Stimulated activated CD4-positive, alpha-beta T cell treated with anti-CD3 and anti-CD28 coated beads, Interleukin-1b, Interleukin-23, amount 100 ng/mL, for 4 hours (primary cell): ENCODE measurements at regions not wholly inside any gene's neighbourhood (a gene's known extent, or its start where the extent isn't known, plus 50 kb on each side); places are given as distances from the start of the nearest gene placed in this dataset.

Experiments
- DNase-seq, 2 donors: peaks; one replicate each; pipeline ENCODE4 v3.0.0-alpha.2; 2020; ENCODE audit warnings: low read depth in 2 of 2

DNA sequence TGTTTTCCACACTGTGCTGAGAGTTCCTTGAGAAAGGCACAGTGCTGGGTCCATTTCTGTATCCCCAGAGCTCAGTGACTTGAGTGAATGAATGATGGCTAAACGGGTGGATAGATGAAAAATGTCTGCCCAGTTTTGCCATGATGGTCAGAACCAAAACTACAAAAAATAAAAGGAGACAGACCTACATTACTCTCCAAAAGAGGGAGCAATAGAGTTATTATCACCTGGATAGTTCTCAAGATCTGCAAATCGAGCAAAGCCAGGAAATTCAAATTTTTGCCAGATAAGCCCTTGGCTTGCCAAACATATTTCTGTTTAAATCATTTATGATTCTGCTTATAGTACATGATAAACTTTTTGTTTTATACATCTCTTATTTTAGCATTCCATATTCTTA is 214.2 kb upstream of the ZNF462 start:
- DNase-seq: no peak

DNA sequence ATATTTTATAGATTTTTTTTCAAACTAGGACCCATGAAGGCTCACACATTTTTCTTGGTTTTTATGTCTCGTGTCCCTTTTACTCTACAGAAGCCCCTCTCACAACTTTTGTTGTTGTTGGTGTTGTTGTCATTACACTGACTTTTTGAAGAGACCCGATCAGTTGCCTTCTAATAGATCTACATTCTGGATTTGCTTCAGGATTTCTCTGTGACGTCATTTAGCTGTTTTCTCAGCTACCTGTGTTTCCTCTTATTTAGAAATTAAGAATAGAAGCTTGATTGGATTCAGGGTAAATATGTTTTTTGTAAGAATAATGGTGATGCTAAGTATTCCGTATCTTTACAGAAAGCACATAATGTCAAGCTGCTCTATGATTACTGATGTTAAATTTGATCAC is 213.3 kb upstream of the ZNF462 start:
- DNase-seq: no peak

DNA sequence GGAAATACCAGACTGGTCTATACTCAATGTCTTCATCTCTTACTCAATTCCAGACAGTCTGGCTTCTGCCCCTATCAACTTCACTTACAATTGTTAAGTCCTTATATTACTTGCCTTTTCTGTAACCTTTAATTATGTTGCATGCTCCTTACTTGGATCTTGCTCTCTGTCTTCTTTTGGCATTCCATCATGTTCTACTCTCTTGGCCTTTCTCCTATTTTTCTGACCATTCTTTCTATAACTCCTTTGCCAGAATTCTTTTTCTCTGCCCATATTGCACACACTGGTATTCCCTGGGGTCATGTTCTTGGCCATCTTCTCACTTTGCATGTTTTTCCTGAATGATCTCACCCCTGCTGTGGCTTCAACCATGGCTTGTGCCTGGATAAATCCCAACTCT is 209.8 kb upstream of the ZNF462 start:
- no peak for DNase-seq

DNA sequence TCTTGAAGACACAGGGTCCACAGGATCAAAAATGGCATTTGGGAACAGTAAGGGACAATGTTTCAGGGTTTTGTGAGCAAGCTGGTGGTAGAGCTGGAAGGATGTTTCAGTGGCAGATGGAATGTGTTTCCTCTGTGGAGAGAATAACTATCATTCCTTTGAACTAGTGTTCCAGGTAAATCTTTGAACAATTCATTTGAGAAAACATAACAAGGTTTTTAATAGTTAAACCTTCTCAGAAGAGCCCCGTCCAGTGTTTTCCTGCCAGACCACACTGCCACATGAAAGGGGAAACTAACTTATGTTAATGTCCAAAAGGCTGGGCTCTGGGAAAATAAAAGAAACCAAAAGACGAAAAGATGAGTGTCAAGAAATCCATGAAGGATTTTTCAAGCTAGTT is 207.0 kb upstream of the ZNF462 start:
- no peak for DNase-seq

DNA sequence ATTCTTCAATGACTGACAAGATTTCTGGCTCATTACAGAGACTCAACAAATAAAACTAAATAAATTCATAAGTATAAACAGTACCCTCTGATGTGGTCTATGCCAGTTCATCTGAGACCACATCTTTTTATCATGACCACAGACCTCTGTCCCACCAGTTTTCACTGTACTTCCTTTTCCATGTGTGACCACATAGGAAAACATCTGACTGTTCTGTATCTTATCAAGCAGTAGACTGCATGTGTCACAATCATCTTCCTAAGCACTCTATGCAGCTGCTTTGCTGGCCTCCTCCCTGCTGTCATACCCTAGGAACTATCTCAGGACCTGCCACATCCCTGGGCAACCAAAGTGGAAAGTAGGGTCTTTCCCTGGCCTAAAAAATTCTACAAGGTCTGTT is 205.0 kb upstream of the ZNF462 start:
- DNase-seq: no peak

DNA sequence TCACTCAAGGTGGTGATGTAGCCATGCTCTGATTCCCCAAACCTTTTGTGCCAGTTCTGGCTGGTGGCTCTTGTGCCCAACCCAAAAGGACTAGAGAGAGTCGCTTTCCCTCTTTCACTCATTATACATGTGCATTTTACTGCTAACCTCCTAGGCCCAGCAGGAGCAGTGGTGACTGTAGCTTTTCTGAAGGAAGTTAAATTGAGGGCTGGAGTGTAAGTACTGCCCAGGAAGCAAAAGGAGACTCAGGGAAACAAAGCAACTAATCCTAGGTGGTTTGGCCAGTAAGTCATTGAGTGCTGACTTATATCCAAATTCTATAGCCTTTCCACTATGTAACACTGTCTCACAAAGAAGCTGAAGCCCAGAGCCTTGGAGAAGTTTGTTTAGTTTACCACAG is 194.4 kb upstream of the ZNF462 start:
- no peak for DNase-seq

DNA sequence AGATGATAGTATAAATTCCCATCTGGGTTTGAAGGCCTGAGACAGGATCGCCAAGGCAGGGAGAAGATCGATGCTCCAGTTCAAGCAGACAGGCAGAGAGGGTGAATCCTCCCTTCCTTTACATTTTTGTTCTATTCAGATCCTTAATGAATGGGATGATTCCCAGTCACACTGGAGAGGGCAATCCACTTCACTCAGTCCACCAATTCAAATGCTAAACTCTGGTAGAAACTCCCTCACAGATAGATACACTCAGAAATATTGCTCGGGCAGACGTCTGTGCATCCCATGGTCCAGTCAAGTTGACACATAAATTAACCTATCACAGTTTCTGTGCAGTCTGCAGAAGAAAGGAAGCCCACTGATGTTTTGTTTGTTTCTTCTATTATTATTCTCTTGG is 193.1 kb upstream of the ZNF462 start:
- DNase-seq: no peak

DNA sequence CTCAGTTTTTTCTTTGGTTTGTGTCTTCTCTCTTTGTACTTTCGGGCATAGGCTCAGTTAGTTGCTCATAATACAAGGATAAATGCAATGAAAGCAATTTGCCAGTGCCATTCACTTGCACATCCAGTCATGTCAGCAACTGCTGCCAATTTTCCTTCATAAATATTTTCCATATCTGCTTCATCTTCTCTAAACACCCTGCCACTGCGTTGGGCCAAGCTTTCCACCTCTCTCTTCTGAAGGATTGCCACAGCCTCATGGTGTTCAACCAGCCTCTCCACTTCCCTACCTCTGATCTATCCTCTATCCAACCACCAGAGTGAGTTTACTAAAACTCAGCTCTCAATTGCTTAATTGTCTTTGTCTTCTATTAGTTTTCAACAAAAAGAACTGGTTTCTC is 192.5 kb upstream of the ZNF462 start:
- no peak for DNase-seq

DNA sequence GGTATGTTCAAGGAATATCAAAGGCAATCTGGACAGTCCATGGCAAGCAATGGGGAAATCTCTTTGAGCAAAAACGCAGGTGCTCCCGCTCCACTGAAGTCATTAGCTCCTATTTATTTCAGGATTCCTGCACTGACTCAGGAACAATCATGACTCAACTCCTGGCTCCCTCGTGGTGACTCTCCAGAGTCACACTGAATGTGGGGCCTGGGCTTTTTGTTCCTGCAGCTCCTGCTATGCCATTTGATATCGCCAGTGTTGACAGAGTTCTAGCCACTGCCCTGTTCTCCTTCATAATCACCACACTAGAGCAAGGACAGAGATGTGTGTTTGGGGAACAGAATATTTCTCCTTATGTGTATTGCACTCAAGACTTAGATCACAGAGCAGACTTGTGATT is 187.2 kb upstream of the ZNF462 start:
- DNase-seq: no peak

DNA sequence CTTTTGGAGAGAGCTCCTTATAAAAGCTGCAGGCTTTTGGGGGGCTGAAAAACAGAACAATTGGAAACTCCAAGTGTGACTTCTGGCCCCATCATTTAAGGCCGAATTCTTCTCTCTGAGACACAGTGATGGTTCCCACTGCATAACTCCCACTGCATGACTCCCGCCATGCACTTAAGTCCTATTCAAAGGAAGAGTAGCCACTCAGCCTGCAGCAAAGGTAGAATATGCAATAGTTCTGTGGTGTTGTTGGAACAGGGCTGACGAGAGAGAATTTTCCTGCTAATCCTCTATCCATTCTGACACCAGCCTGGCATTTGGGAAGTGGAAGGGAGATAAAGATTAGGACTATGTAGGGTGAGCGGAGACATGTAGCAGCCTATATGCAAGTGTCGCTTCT is 185.6 kb upstream of the ZNF462 start:
- DNase-seq: no peak

DNA sequence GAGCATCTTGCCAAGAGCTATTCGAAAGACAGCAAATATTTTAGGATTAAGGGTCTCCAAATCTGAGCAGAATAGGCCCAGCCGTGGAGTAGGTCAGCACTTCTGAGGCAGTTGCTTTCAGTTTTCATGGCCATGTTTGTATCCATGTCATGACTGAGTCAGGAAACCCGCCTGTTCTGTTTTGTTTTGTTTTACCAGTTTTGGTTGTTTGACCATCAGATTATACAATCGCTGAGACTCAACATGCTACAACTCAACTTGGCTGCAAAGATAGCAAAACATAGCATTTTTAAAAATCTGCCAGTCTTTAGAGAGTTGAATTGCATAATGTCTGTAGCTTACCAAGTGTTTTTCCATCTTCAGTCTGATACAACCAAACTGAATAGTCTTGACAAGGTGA is 185.1 kb upstream of the ZNF462 start:
- no peak for DNase-seq

DNA sequence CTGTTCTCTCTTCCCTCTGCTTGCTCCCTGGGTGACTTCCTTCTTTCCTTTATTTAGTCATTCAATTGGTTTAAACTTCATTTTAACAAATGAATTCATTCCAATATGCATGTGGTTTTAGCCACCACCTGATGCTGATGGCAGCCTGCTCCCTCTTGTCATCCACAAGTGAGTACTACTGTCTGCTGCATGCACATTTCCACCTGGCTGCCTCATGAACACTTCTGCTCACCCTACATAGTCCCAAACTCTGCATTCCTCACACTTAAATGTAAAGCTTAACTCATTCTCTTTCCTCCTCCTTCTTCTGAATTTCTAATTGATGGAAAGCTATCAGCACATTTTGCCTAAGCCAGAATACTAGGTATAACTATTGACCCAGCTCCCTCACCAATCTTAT is 184.7 kb upstream of the ZNF462 start:
- no peak for DNase-seq

DNA sequence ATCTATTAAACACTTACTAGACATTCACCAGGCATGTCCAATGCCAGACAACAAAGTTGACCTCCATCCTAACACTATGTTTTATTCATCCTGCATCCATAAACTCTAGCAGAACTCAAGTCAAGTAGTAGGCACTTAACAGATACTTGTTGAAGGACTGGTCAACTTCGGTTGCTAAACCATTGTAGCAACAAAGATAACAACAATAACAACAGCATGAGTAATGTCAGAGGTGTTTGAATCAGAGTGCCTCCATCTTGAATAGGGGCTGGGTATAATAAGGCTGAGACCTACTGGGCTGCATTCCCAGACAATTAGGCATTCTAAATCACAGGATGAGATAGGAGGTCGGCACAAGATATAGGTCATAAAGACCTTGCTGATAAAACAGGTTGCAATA is 180.5 kb upstream of the ZNF462 start:
- DNase-seq: no peak

DNA sequence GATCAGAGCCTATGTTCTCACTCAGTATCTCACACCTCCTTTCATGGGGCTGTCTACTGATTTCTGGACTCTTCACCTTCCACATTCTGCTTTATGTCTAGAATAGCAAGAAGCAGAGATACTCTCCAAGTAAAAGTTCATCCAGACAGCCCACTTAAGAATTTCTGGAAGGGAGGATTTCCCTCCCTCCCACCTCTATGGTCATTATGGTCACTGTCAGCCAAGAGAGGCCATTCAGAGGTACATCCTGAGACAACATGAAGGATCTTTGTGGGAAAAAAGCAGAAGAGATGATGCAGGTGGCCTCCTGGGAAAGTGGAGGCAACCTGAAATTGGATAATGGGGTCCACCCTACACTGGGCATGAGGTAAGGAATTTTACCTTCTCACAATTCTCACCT is 179.5 kb upstream of the ZNF462 start:
- DNase-seq: no peak

DNA sequence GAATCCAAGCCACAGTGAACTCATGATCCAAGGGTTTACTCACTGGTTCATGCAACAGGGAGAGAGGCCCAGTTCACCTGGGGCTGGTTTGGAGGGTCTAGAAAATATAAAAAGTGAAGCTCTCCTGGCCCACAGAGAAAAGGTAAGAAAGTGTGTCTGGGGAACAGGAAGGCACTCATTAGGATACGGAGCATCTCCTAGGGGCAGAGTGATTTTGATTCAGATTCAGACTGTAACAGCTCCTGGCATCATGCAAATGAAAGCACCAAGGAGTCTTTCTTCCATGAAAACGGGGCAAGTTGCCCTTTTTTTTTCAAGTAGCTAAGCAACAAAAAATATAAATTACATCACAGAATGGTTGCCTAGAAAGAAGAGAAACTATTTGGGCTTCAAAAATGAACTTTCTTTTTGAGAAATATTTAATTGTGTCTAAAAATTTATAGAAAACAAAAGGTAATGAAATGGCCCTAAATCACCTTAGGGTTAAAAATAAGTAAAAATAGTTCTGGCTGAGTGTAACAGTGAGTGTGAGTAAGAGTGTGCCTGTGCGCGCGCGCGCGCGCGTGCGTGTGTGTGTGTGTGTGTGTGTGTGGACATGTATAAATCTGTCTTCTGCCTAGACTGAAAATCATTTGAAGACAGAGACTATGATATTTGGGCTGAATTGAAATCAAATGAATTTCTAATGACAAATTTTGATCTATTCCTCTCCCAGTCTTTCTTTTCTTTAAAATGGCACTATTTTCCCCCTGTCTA is 177.8 kb upstream of the ZNF462 start:
- no peak for DNase-seq

DNA sequence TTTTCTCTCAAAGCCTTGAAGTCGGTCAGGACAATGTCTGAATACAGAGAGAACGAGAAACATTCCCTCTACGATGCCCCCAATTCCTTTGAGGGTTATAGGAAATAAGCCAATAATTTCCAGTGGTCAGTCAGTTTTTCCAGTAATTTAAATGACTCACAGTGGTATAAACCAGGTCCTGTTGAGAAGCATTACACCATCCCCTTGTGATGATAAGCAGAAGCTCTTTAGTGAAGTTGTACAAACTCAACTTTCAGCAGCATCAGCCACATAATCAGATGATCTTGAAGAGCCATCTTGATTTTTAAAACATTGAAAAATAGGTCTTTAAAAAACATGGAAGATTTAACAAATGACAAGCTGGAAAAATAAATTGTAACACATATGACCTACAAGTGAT is 173.9 kb upstream of the ZNF462 start:
- DNase-seq: no peak

DNA sequence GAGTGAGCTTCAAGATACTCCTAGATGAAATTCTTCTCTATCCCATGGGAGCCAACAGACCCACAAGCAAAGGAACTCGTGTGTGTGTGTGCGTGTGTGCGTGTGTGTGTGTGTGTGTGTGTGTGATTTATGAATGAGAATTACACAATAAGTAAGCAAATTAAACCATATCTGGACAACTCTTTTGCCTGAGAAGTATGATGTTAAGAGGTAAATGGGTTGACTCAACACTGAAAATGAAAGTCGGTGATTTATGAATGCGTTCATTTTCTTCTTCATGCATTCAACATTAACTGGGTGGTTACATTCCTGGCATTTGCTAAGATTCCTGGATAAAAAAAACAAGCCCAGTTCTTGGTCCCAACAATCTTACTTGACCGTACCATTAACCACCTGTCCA is 171.3 kb upstream of the ZNF462 start:
- no peak for DNase-seq

DNA sequence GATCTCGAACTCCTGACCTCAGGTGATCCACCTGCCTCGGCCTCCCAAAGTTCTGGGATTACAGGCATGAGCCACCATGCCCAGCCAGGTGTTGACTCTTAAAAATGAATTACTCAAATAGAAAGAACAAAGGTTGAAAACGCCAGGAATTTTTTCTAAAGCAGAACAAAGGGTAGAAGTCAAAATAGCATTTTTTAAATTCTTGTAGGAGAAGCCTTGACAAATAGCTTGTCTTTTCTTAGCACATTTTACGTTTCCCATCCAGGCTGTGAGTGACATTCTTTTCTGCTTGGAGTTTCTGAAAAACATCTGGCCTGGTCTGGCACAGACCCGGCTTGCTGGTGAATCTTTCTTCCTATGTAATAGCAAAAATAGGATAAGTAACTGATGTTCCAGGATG is 169.4 kb upstream of the ZNF462 start:
- DNase-seq: no peak

DNA sequence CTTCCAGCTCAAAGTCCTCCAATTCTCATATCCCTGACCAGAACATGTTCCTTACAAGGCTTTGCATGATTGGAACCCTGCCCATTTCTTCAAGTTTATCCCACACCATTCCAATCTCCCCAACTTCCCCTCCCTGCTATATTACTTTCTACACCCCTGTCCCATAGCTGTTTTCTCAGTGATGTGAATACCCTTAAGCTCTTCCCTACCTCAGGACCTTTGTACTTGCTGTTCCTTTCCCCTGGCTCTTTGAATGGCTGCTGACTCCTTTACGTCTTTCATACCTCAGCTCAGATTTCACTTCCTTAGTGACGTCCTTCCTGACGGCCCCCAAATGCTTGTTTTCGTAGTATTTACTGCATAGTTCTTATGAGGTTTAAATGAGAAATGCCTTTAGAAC is 166.2 kb upstream of the ZNF462 start:
- DNase-seq: no peak

DNA sequence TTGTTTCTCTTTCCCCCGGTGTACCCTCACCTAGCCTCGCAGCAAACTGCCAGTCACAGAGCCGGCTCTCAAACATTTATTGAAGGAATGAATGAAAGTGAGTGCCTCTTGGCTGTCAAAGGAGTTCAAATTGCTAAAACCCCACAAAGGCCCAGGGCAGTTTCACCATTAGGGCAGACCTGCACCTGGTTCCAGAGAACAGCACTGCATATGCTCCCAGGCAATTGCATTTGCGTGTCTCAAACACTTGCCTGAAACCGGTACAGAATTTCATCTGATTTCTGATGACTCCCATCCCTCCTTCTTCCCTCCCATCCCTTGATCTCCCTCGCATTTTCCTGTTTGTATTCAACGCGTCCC is 165.6 kb upstream of the ZNF462 start:
- DNase-seq: no peak

DNA sequence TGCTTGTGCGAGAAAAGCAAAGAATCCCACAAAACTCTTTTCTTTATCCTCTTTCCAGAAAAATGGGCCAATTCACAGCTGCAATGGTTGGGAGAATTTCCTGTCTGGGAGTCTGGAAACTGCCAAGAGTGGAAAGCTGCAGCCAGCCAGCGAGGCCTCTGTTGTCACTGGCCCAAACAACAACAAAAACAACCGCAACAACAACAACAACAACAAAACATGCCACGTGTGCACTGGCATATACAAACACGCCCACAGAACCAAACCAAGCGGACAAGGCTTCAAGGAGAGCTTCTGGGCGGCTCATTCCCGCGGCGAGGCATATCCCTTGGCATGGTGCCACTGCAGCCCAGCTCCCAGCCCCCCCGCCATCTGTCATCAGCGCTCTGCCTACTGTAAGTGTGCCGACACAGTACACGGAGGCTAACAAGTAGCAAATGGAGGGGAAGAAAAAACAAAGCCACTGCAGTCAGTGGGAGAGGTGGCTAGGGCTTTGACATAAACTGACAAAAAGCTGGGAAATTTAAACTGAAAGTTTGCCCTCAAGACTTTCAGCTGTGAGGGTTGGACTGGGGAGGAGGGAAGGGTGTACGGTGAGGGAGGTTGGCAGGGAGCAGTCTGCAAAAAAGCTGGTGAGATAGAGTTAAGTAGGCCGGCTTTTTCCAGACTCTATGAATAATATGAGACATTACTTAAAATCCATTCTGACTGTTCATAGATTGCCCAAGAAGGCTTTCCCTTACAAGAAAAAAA is 165.0 kb upstream of the ZNF462 start:
- DNase-seq: no peak

DNA sequence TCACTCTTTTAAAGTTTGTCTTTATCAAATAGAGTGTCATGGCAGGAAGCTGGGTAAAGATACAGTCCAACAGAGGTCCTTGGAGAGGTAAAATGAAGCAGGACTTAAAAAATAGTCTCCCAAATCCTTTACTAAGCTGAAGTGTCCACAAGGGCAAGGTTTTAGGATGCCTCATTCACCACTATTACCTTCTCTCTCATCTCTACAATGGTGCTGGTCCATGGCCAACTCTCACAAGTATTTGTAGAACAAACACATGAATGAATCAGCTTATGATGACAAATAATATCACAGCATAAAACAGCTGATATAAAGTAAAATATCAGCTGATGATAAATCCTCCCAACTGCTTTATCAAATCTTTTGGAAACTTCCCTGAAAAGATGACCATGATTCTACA is 162.3 kb upstream of the ZNF462 start:
- no peak for DNase-seq

DNA sequence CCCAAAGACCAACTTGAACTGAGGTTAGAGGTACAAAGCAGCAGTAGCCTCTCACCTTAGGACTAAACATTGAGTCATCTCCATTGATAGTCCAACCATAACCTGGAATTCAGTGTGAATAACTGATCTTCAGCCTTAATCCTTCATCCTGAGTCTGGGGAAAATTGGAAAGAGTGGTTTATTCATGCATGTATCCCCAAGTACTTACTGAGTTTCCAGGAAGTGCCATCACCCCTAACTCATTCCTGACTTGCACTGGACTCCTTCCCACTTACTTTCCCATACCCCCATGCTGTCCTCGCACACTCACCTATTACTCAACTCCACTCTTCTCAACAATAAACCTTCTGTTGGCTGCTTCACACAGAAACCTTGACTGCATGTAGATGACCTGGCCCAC is 161.4 kb upstream of the ZNF462 start:
- no peak for DNase-seq
